Testis (tissue), 2 donors: ENCODE measurements at regions not wholly inside any gene's neighbourhood (a gene's known extent, or its start where the extent isn't known, plus 50 kb on each side); places are given as distances from the start of the nearest gene placed in this dataset.

Experiments
- CTCF ChIP-seq, 3 experiments: fragments of 450-650 bp in 2 of 3; fragments of 200-600 bp in 1 of 3; sonication (generic) in 1 of 3; IDR thresholded peaks; one replicate each; pipeline ENCODE4 v1.5.1; 2016 to 2019; ENCODE audit warnings: antibody characterized with exemption in 3 of 3, mild to moderate bottlenecking in 2 of 3, moderate library complexity in 1 of 3
- POLR2A ChIP-seq: fragments of 450-650 bp; IDR thresholded peaks from one replicate; pipeline ENCODE4 v1.6.1; 2017; ENCODE audit warnings: antibody characterized with exemption, mild to moderate bottlenecking, moderate library complexity

- TF ChIP-seq CTCF (IDR thresholded peaks at IDR 0.05), result no peak
- TF ChIP-seq POLR2A, result no peak
These were observed 143.0 kb downstream of the EMP1 start for GRCh38 chr12:13339538-13339937.
